ENCODE measurements at regions not wholly inside any gene's neighbourhood (a gene's known extent, or its start where the extent isn't known, plus 50 kb on each side); places are given as distances from the start of the nearest gene placed in this dataset.
"Not testable (repeated sequence)": the region's sequence is repeated elsewhere in the genome, so short reads cannot be mapped to it uniquely, and the experiment has no call there.

- H3K36me3 Mint-ChIP-seq = no peaks in the 10 kb centered on the region
- H3K9me3 Mint-ChIP-seq = peaks cover 0 to 14% (median 3%) of the 10 kb centered on the region in 7 donors
- no peak overlapping the region for H3K4me3 Mint-ChIP-seq
- ATAC-seq (ENCODE audit: low read depth in 2 of 2) (no peak), DNase-seq (no peak)
- no peaks in the 10 kb centered on the region for H3K4me1 Mint-ChIP-seq
- no peak overlapping the region for H3K27ac Mint-ChIP-seq
- no peaks in the 10 kb centered on the region for H3K27me3 Mint-ChIP-seq
Observed at GRCh38 chr2:83017366-83018090, 1441.6 kb downstream of the SUCLG1 start.

- Mint-ChIP-seq H3K36me3 (no peaks in the 10 kb centered on the region), H3K9me3 (peaks cover 0 to 14% (median 3%) of the 10 kb centered on the region in 7 donors), H3K4me3 (no peak overlapping the region), H3K4me1 (no peaks in the 10 kb centered on the region), H3K27me3 (no peaks in the 10 kb centered on the region), H3K27ac (no peak overlapping the region)
- DNase-seq (no peak), ATAC-seq (ENCODE audit: low read depth in 2 of 2) (no peak)
Observed at GRCh38 chr2:83016343-83017110, 1442.6 kb downstream of the SUCLG1 start.

DNA sequence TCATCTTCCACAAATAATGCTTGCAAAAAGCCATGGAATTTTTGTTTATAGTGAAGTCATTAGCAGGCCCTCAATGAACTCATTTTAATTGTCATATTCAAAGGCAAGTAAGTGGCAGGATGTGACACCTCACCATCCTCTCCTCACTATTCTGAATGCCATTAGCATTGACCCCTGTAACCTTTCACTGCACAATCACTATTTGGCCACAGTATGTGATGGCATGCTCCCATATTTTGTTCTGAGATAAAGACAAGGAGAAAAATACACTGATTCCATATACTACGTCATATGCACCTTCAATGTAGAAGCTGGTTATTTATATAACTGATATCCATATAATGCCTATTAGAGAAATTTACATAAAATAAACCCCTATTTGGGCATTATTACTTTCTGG is 1443.2 kb downstream of the SUCLG1 start:
- Mint-ChIP-seq H3K9me3 (peaks cover 0 to 11% (median 5%) of the 10 kb centered on the region in 7 donors), H3K4me1 (no peaks in the 10 kb centered on the region), H3K36me3 (no peaks in the 10 kb centered on the region), H3K27ac (no peak overlapping the region), H3K4me3 (no peak overlapping the region), H3K27me3 (no peaks in the 10 kb centered on the region)
- ATAC-seq (ENCODE audit: low read depth in 2 of 2) (no peak), DNase-seq (no peak)

- no peak overlapping the region for H3K27ac Mint-ChIP-seq
- no peaks in the 10 kb centered on the region for H3K27me3 Mint-ChIP-seq
- no peak overlapping the region for H3K4me3 Mint-ChIP-seq
- H3K9me3 Mint-ChIP-seq = peaks cover 0 to 9% (median 5%) of the 10 kb centered on the region in 7 donors
- ATAC-seq (ENCODE audit: low read depth in 2 of 2) (no peak), DNase-seq (no peak)
- no peaks in the 10 kb centered on the region for H3K36me3 Mint-ChIP-seq
- H3K4me1 Mint-ChIP-seq = no peaks in the 10 kb centered on the region
Observed at GRCh38 chr2:83015035-83015715, 1443.9 kb downstream of the SUCLG1 start.

DNA sequence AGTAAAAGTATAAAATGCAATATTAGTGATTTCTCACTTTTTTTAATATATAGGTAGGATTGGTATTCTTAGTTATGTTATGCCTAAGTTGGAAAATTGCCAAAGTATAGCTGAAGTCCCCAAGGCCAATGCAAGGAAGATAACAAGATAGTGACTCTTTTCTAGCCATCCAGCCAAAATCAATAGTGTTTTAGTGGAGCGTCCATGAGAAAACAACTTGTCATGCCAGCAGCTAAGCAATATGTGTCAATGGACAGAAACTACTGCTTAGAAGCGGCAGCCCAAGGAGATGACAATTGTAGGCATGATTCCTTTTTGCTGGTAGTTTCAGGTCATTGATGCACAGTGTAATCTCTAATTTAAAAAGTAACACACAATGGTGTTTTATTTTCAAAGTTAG is 1444.6 kb downstream of the SUCLG1 start:
- H3K27me3 Mint-ChIP-seq = no peaks in the 10 kb centered on the region
- H3K27ac Mint-ChIP-seq = no peak overlapping the region
- H3K36me3 Mint-ChIP-seq = no peaks in the 10 kb centered on the region
- ATAC-seq (ENCODE audit: low read depth in 2 of 2) (no peak), DNase-seq (no peak)
- H3K9me3 Mint-ChIP-seq = peaks cover 0 to 9% (median 4%) of the 10 kb centered on the region in 7 donors
- no peak overlapping the region for H3K4me3 Mint-ChIP-seq
- peaks cover 0 to 1% (median 0%) of the 10 kb centered on the region in 3 donors for H3K4me1 Mint-ChIP-seq

GRCh38 chr2:83006961-83007360 is 1452.1 kb downstream of the SUCLG1 start:
- no peaks in the 10 kb centered on the region for H3K36me3 Mint-ChIP-seq
- peaks cover 0 to 1% (median 0%) of the 10 kb centered on the region in 3 donors for H3K4me1 Mint-ChIP-seq
- no peak overlapping the region for H3K27ac Mint-ChIP-seq
- DNase-seq (no peak), ATAC-seq (ENCODE audit: low read depth in 2 of 2) (no peak)
- H3K4me3 Mint-ChIP-seq = no peak overlapping the region
- H3K27me3 Mint-ChIP-seq = no peaks in the 10 kb centered on the region
- peaks cover 0 to 9% (median 1%) of the 10 kb centered on the region in 7 donors for H3K9me3 Mint-ChIP-seq

DNA sequence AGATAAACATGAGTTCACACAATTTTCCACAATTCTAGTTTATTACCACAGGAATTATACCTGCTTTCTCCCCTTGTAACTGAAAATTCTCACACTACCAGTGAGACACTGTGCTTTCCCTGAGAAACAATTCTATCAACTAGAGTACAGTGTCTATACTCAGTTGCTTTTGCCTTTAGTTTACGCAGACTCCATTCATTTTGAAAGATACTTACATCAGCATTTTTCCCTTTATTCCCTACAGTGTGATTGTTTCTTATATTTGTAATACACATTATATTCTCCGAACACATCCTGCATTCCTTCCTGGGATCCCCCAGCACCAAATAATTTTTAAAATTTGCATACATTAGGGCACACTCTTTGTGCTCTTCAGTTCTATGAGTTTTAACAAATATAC is 1455.5 kb downstream of the SUCLG1 start:
- H3K36me3 Mint-ChIP-seq = no peaks in the 10 kb centered on the region
- no peak overlapping the region for H3K4me3 Mint-ChIP-seq
- DNase-seq (no peak), ATAC-seq (ENCODE audit: low read depth in 2 of 2) (no peak)
- H3K9me3 Mint-ChIP-seq = peaks cover 0 to 6% (median 0%) of the 10 kb centered on the region in 7 donors
- no peaks in the 10 kb centered on the region for H3K27me3 Mint-ChIP-seq
- no peaks in the 10 kb centered on the region for H3K4me1 Mint-ChIP-seq
- no peak overlapping the region for H3K27ac Mint-ChIP-seq

- H3K9me3 Mint-ChIP-seq = peaks cover 0 to 6% (median 0%) of the 10 kb centered on the region in 7 donors
- H3K27ac Mint-ChIP-seq = peak overlapping the region in 1 of 6 donors; percentile 3
- no peaks in the 10 kb centered on the region for H3K36me3 Mint-ChIP-seq
- no peak overlapping the region for H3K4me3 Mint-ChIP-seq
- H3K4me1 Mint-ChIP-seq = no peaks in the 10 kb centered on the region
- DNase-seq (no peak), ATAC-seq (ENCODE audit: low read depth in 2 of 2) (no peak)
- H3K27me3 Mint-ChIP-seq = no peaks in the 10 kb centered on the region
Observed at GRCh38 chr2:83002706-83003105, 1456.4 kb downstream of the SUCLG1 start.

- DNase-seq (no peak), ATAC-seq (ENCODE audit: low read depth in 2 of 2) (no peak)
- Mint-ChIP-seq H3K4me1 (no peaks in the 10 kb centered on the region), H3K27me3 (no peaks in the 10 kb centered on the region), H3K4me3 (no peak overlapping the region), H3K27ac (no peak overlapping the region), H3K9me3 (peaks cover 0 to 6% (median 0%) of the 10 kb centered on the region in 7 donors), H3K36me3 (no peaks in the 10 kb centered on the region)
Observed at GRCh38 chr2:82998781-82999180, 1460.3 kb downstream of the SUCLG1 start.

DNA sequence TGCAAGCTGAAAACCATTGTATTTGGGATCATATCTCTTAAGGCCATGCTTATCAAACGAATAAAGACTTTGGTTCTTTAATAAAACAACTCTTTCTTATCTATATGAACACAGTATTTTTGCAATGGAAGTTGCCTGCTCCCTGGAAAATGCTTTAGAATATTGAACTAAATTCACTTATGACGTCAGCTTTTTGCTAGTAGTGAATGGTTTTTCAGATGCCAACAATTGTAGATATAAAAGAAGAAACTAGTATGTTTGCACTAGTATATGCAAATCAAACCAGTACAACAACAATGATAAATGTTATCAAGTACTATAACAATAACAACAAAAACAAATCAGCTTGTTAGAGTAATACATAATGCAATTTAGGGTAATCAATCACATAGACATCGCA is 1462.9 kb downstream of the SUCLG1 start:
- ATAC-seq (ENCODE audit: low read depth in 2 of 2) = no peak
- H3K36me3 Mint-ChIP-seq = no peaks in the 10 kb centered on the region
- no peaks in the 10 kb centered on the region for H3K4me1 Mint-ChIP-seq
- H3K27me3 Mint-ChIP-seq = no peaks in the 10 kb centered on the region
- no peak for DNase-seq
- H3K9me3 Mint-ChIP-seq = peaks cover 0 to 6% (median 0%) of the 10 kb centered on the region in 7 donors
- no peak overlapping the region for H3K4me3 Mint-ChIP-seq
- no peak overlapping the region for H3K27ac Mint-ChIP-seq

- Mint-ChIP-seq H3K36me3 (no peaks in the 10 kb centered on the region), H3K9me3 (peaks cover 2 to 7% (median 5%) of the 10 kb centered on the region in 7 donors), H3K27ac (no peak overlapping the region), H3K27me3 (no peaks in the 10 kb centered on the region), H3K4me3 (no peak overlapping the region), H3K4me1 (no peaks in the 10 kb centered on the region)
- DNase-seq (no peak), ATAC-seq (ENCODE audit: low read depth in 2 of 2) (no peak)
Observed at GRCh38 chr2:82994151-82994550, 1464.9 kb downstream of the SUCLG1 start.

DNA sequence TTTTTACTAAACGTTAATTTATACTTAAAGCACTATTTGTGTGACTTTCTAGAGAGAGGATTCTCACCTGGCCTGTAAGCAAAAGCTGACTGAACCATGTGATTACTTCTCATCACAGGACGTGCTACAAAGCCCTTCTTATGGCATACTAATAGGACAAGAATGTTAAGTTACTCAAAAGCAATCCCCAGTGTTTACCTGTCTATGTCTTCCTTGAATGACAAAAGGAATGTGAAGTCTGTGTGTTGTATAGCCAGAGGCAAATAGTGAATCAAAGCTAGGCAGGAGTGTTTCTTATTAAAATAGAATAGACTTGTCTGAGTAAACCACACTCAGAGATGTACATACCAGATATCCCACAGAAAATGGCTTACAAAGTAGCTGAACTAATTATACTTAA is 1465.5 kb downstream of the SUCLG1 start:
- no peaks in the 10 kb centered on the region for H3K4me1 Mint-ChIP-seq
- no peak for ATAC-seq (ENCODE audit: low read depth in 2 of 2)
- no peaks in the 10 kb centered on the region for H3K27me3 Mint-ChIP-seq
- no peak overlapping the region for H3K4me3 Mint-ChIP-seq
- no peaks in the 10 kb centered on the region for H3K36me3 Mint-ChIP-seq
- H3K9me3 Mint-ChIP-seq = peaks cover 2 to 7% (median 5%) of the 10 kb centered on the region in 7 donors
- DNase-seq = no peak
- H3K27ac Mint-ChIP-seq = no peak overlapping the region

DNA sequence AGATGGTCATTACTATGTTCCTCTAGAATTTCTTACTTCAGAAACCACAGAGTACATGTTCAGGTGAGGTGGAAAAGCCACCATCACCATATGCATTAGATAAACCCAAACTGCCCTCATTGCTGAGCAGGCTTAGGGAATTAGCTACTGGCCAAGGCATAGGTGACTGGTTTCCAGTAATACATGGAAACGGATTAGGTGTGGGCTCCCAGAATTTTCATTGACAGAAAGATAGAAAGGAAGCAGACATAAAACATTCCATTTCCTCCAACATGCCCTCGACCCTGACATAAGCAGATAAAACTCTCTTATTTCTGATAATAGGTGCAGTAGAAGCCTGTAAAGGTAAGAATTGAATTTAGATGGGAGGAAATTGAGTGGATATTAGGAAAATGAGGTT is 1466.1 kb downstream of the SUCLG1 start:
- no peak overlapping the region for H3K4me3 Mint-ChIP-seq
- ATAC-seq (ENCODE audit: low read depth in 2 of 2) = no peak
- no peaks in the 10 kb centered on the region for H3K27me3 Mint-ChIP-seq
- no peaks in the 10 kb centered on the region for H3K4me1 Mint-ChIP-seq
- no peak overlapping the region for H3K27ac Mint-ChIP-seq
- H3K36me3 Mint-ChIP-seq = no peaks in the 10 kb centered on the region
- peaks cover 2 to 7% (median 5%) of the 10 kb centered on the region in 7 donors for H3K9me3 Mint-ChIP-seq
- DNase-seq = no peak

GRCh38 chr2:82987706-82988105 is 1471.4 kb downstream of the SUCLG1 start:
- not testable (repeated sequence) for H3K27ac Mint-ChIP-seq; H3K36me3 Mint-ChIP-seq; H3K27me3 Mint-ChIP-seq; H3K4me1 Mint-ChIP-seq; H3K4me3 Mint-ChIP-seq; DNase-seq; ATAC-seq (ENCODE audit: low read depth in 2 of 2)
- peaks cover 3 to 20% (median 6%) of the 10 kb centered on the region in 7 donors for H3K9me3 Mint-ChIP-seq

Data from naive B cell (primary cell).